IMR-90 (cell line): ENCODE measurements at regions not wholly inside any gene's neighbourhood (a gene's known extent, or its start where the extent isn't known, plus 50 kb on each side); places are given as distances from the start of the nearest gene placed in this dataset.

ENCODE experiments used
- ATAC-seq: fragments of 200-7000 bp; cut with Tn5 transposase; 2 replicates; pipeline ENCODE4 v1.9.1; 2020; ENCODE audit warnings: low read depth, mild to moderate bottlenecking, moderate library complexity
- BruUV-seq: library from RNA; stranded (reverse); fragments of 400-500 nt; replicated peaks from 2 replicates; lab custom pipeline; 2021; lab: Mats Ljungman, UMichigan
- CTCF ChIA-PET: fragments of 300-600 bp; formaldehyde crosslinking; extraction: SDS; loops from one replicate; lab custom pipeline; 2021; ENCODE audit warnings: antibody characterized with exemption; lab: Yijun Ruan, JAX
- POLR2A ChIA-PET: fragments of 300-600 bp; sonication (Branson Sonifier 250); formaldehyde crosslinking; loops from one replicate; lab custom pipeline; 2022; ENCODE audit warnings: antibody characterized with exemption; ENCODE audit not compliant: unreplicated experiment; lab: Charles Lee
- DNase-seq: peaks from one replicate; pipeline ENCODE4 v3.0.0; 2013
- H2AFZ ChIP-seq: replicated peaks from 2 replicates; pipeline ENCODE3; 2013; ENCODE audit warnings: low read length, mild to moderate bottlenecking; ENCODE audit not compliant: poor library complexity
- H2AK5ac ChIP-seq: 2 replicates; pipeline ENCODE4 v1.6.1; 2013; ENCODE audit warnings: low read depth, low read length, inconsistent platforms
- H2AK9ac ChIP-seq: replicated peaks from 2 replicates; pipeline ENCODE3; 2013; ENCODE audit warnings: mild to moderate bottlenecking, low read depth, low read length, moderate library complexity; ENCODE audit not compliant: poor library complexity
- H2BK120ac ChIP-seq: 2 replicates; pipeline ENCODE4 v1.6.1; 2013; ENCODE audit warnings: low read depth, low read length, inconsistent platforms
- H2BK15ac ChIP-seq: 3 replicates; pipeline ENCODE4 v1.6.1; 2013; ENCODE audit warnings: low read depth, low read length, inconsistent platforms
- H2BK20ac ChIP-seq: 2 replicates; pipeline ENCODE4 v1.6.1; 2013; ENCODE audit warnings: low read depth, mild to moderate bottlenecking, inconsistent platforms, low read length, moderate library complexity
- H2BK5ac ChIP-seq: 2 replicates; pipeline ENCODE4 v1.6.1; 2013; ENCODE audit warnings: mild to moderate bottlenecking, low read depth, low read length, inconsistent platforms; ENCODE audit not compliant: poor library complexity, severe bottlenecking
- H3K14ac ChIP-seq: replicated peaks from 2 replicates; pipeline ENCODE4 v1.6.1; 2013; ENCODE audit warnings: low read depth, low read length, inconsistent platforms
- H3K18ac ChIP-seq: 2 replicates; pipeline ENCODE4 v1.6.1; 2013; ENCODE audit warnings: low read depth, low read length, control low read depth
- H3K23ac ChIP-seq: 2 replicates; pipeline ENCODE4 v1.6.1; 2013; ENCODE audit warnings: low read depth, low read length, inconsistent platforms
- H3K27ac ChIP-seq: 2 replicates; pipeline ENCODE4 v1.5.1; 2013; ENCODE audit warnings: mild to moderate bottlenecking, control low read depth, low read length; ENCODE audit not compliant: insufficient read depth
- H3K27me3 ChIP-seq: 2 replicates; pipeline ENCODE4 v1.6.1; 2013; ENCODE audit warnings: low read length; ENCODE audit not compliant: control insufficient read depth, insufficient read depth
- H3K36me3 ChIP-seq: 2 replicates; pipeline ENCODE4 v1.6.1; 2013; ENCODE audit warnings: low read length, mixed read lengths; ENCODE audit not compliant: control insufficient read depth, insufficient read depth
- H3K4ac ChIP-seq: 2 replicates; pipeline ENCODE4 v1.6.1; 2013; ENCODE audit warnings: low read depth, low read length, inconsistent platforms
- H3K4me1 ChIP-seq: 2 replicates; pipeline ENCODE4 v1.6.1; 2013; ENCODE audit warnings: low read length, mixed read lengths; ENCODE audit not compliant: control insufficient read depth, insufficient read depth
- H3K4me2 ChIP-seq: 2 replicates; pipeline ENCODE4 v1.6.1; 2013; ENCODE audit warnings: low read depth, mild to moderate bottlenecking, control low read depth, low read length, moderate library complexity
- H3K4me3 ChIP-seq: 2 replicates; pipeline ENCODE4 v1.5.1; 2013; ENCODE audit warnings: low read depth, mild to moderate bottlenecking, control low read depth, low read length, moderate library complexity; ENCODE audit not compliant: insufficient read depth
- H3K56ac ChIP-seq: 2 replicates; pipeline ENCODE4 v1.6.1; 2013; ENCODE audit warnings: low read length, inconsistent platforms; ENCODE audit not compliant: insufficient read depth; ENCODE audit errors: extremely low read depth
- H3K79me1 ChIP-seq, 2 experiments: 2 replicates each; pipeline ENCODE4 v1.6.1; 2013; ENCODE audit warnings: low read length in 2 of 2, inconsistent platforms in 1 of 2, low read depth in 1 of 2
- H3K9ac ChIP-seq: 2 replicates; pipeline ENCODE4 v1.6.1; 2013; ENCODE audit warnings: low read depth, low read length, control low read depth
- H3K9me1 ChIP-seq: 2 replicates; pipeline ENCODE4 v1.6.1; 2013; ENCODE audit warnings: low read length, inconsistent platforms; ENCODE audit not compliant: insufficient read depth
- H3K9me3 ChIP-seq: 2 replicates; pipeline ENCODE4 v1.6.1; 2013; ENCODE audit warnings: low read length; ENCODE audit not compliant: control insufficient read depth, insufficient read depth
- H4K20me1 ChIP-seq: 2 replicates; pipeline ENCODE4 v1.6.1; 2013; ENCODE audit warnings: low read length, inconsistent platforms; ENCODE audit not compliant: insufficient read depth
- H4K5ac ChIP-seq: 2 replicates; pipeline ENCODE4 v1.6.1; 2013; ENCODE audit warnings: mild to moderate bottlenecking, low read depth, low read length, control low read depth
- H4K8ac ChIP-seq, 2 experiments: 2 replicates each; pipeline ENCODE4 v1.6.1; 2013; ENCODE audit warnings: low read depth in 2 of 2, low read length in 2 of 2, control low read depth in 1 of 2, inconsistent platforms in 1 of 2
- H4K91ac ChIP-seq: 2 replicates; pipeline ENCODE4 v1.6.1; 2013; ENCODE audit warnings: low read depth, low read length, inconsistent platforms; ENCODE audit not compliant: insufficient read depth
- BHLHE40 ChIP-seq: fragments of 150-350 bp; IDR thresholded peaks from 2 replicates; pipeline ENCODE4 v1.6.1; 2016; ENCODE audit warnings: mild to moderate bottlenecking, low read depth, low read length
- FOS ChIP-seq: fragments of 150-350 bp; IDR thresholded peaks from 2 replicates; pipeline ENCODE4 v1.6.1; 2016; ENCODE audit warnings: low read depth, low read length
- MAZ ChIP-seq: IDR thresholded peaks from 2 replicates; pipeline ENCODE4 v1.6.1; 2012; ENCODE audit warnings: low read depth, mild to moderate bottlenecking, low read length, improper control_type of control experiment, moderate library complexity, borderline replicate concordance
- NFE2L2 ChIP-seq: fragments of 150-350 bp; IDR thresholded peaks from 2 replicates; pipeline ENCODE4 v1.6.1; 2016; ENCODE audit warnings: low read depth, mild to moderate bottlenecking, low read length
- POLR2A ChIP-seq: IDR thresholded peaks from 2 replicates; pipeline ENCODE4 v1.6.1; 2012; ENCODE audit warnings: mild to moderate bottlenecking, low read depth, low read length
- RAD21 ChIP-seq: IDR thresholded peaks from 2 replicates; pipeline ENCODE4 v1.6.1; 2012; ENCODE audit warnings: low read length, improper control_type of control experiment
- RFX5 ChIP-seq: IDR thresholded peaks from 2 replicates; pipeline ENCODE4 v1.8.0; 2012; ENCODE audit warnings: low read depth, mild to moderate bottlenecking, low read length, moderate library complexity
- SMC3 ChIP-seq: fragments of 150-350 bp; IDR thresholded peaks from 2 replicates; pipeline ENCODE4 v1.6.1; 2016; ENCODE audit warnings: low read depth, mild to moderate bottlenecking, antibody characterized with exemption, low read length, moderate library complexity
- dilution Hi-C: fragments of 300-500 bp; cut with HindIII; formaldehyde crosslinking; loops from one replicate; pipeline ENCODE4 v1.14.3; 2018; ENCODE audit warnings: low sequenced_read_pairs; ENCODE audit not compliant: unreplicated experiment
- in situ Hi-C: fragments of 300-500 bp; cut with MboI; formaldehyde crosslinking; loops from 3 replicates; pipeline ENCODE4 v1.14.3; 2019; ENCODE audit warnings: low sequenced_read_pairs, inconsistent platforms, mixed read lengths
- intact Hi-C: fragments of 100-400 bp; cut with micrococcal nuclease; formaldehyde crosslinking; loops from 2 replicates; pipeline ENCODE4 v1.10.0; 2022
- TF ChIP-seq, protein P1 (sequence below): fragments of 150-350 bp; IDR thresholded peaks from 2 replicates; pipeline ENCODE4 v1.6.1; 2017; ENCODE audit warnings: mild to moderate bottlenecking, antibody characterized with exemption, low read length, low read depth

GRCh38 chr18:33870059-33870458 lies 292.0 kb downstream of the ASXL3 start:
- H2AK5ac ChIP-seq = no peak overlapping the region
- H3K18ac ChIP-seq = no peak overlapping the region
- H3K4me3 ChIP-seq = no peak overlapping the region
- no peak overlapping the region for H3K56ac ChIP-seq
- peak; percentile 0 for DNase-seq
- no peak overlapping the region for H2BK120ac ChIP-seq
- no peaks in the 10 kb centered on the region for H4K20me1 ChIP-seq
- no peak overlapping the region for H2BK15ac ChIP-seq
- H4K5ac ChIP-seq = no peak overlapping the region
- ChIA-PET POLR2A (no interaction called here), CTCF (no interaction called here)
- ATAC-seq = peak; percentile 66
- no peak overlapping the region for H3K4me2 ChIP-seq
- no peak overlapping the region for H3K4ac ChIP-seq
- no peaks in the 10 kb centered on the region for H3K36me3 ChIP-seq
- no peak overlapping the region for H4K91ac ChIP-seq
- no peaks in the 10 kb centered on the region for H3K27me3 ChIP-seq
- no peak overlapping the region for H2AK9ac ChIP-seq
- no peak overlapping the region for H3K9ac ChIP-seq
- H2BK20ac ChIP-seq = no peak overlapping the region
- H3K14ac ChIP-seq = no peak overlapping the region
- no peaks in the 10 kb centered on the region for H3K79me1 ChIP-seq
- in situ Hi-C loops (no loop called here), intact Hi-C loops (no loop called here), dilution Hi-C loops (no loop called here)
- no peak overlapping the region for H2AFZ ChIP-seq
- no peak overlapping the region for H4K8ac ChIP-seq
- TF ChIP-seq RAD21 (no peak), NFE2L2 (no peak), SMC3 (no peak), BHLHE40 (no peak), POLR2A (no peak), FOS (no peak), MAZ (no peak), RFX5 (no peak)
- TF ChIP-seq, protein P1, sequence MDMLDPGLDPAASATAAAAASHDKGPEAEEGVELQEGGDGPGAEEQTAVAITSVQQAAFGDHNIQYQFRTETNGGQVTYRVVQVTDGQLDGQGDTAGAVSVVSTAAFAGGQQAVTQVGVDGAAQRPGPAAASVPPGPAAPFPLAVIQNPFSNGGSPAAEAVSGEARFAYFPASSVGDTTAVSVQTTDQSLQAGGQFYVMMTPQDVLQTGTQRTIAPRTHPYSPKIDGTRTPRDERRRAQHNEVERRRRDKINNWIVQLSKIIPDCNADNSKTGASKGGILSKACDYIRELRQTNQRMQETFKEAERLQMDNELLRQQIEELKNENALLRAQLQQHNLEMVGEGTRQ = no peak
- BruUV-seq = no TSS peak
- H3K9me3 ChIP-seq = no peaks in the 10 kb centered on the region
- no peak overlapping the region for H2BK5ac ChIP-seq
- no peak overlapping the region for H3K27ac ChIP-seq
- no peak overlapping the region for H3K23ac ChIP-seq
- H3K9me1 ChIP-seq = no peaks in the 10 kb centered on the region
- H3K4me1 ChIP-seq = no peaks in the 10 kb centered on the region
